Lower lobe of right lung (tissue), 2 donors: ENCODE measurements at regions not wholly inside any gene's neighbourhood (a gene's known extent, or its start where the extent isn't known, plus 50 kb on each side); places are given as distances from the start of the nearest gene placed in this dataset.
"Not testable (repeated sequence)": the region's sequence is repeated elsewhere in the genome, so short reads cannot be mapped to it uniquely, and the experiment has no call there.

Source experiments
- ATAC-seq, 2 donors: fragments of 200-7000 bp; cut with Tn5 transposase; one replicate each; pipeline ENCODE4 v1.9.1; 2020 to 2022; ENCODE audit warnings: mild to moderate bottlenecking in 2 of 2, moderate library complexity in 2 of 2
- DNase-seq: peaks from one replicate; pipeline ENCODE4 v3.0.0-alpha.2; 2020
- H3K27ac ChIP-seq: fragments of 200-600 bp; one replicate; pipeline ENCODE4 v1.8.0; 2022
- H3K27me3 ChIP-seq: fragments of 200-600 bp; one replicate; pipeline ENCODE4 v1.8.0; 2022; ENCODE audit warnings: low read depth
- H3K36me3 ChIP-seq: fragments of 200-600 bp; one replicate; pipeline ENCODE4 v1.8.0; 2022; ENCODE audit warnings: mild to moderate bottlenecking
- H3K4me1 ChIP-seq: fragments of 200-600 bp; one replicate; pipeline ENCODE4 v1.8.0; 2022
- H3K4me3 ChIP-seq: fragments of 200-600 bp; one replicate; pipeline ENCODE4 v1.8.0; 2022; ENCODE audit warnings: mild to moderate bottlenecking
- H3K9me3 ChIP-seq: fragments of 200-600 bp; one replicate; pipeline ENCODE4 v1.8.0; 2022
- intact Hi-C: fragments of 100-400 bp; cut with DNase I; formaldehyde crosslinking; loops from one replicate; pipeline ENCODE4 v1.11.0; 2022
- TF ChIP-seq, protein P1 (sequence below): fragments of 200-600 bp; IDR thresholded peaks from one replicate; pipeline ENCODE4 v1.8.0; 2022; ENCODE audit warnings: antibody characterized with exemption, mild to moderate bottlenecking
- donor health status: DM: no; HTN: yes; CAD: no; lungs with severe emphysema.

DNA sequence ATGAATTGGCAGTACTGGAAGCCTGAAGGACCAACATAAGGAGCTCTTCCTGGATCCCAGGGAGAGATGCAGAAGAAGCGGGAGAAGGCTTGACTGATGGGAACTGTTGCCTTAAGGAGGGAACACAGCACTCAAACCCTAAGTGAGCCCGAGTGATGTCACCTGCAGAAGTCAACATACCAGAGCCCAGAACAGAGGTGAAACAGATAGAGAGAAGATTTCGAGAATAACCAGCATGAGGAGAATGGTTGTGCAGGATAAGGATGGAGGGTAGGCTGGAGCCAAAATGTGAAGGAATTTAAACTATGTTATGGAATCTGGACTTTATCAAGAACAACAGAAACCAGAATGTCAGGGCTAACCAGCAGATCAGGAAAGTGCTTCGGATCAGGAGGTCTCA lies 463.1 kb upstream of the DDX18 start:
- intact Hi-C loops, result no loop called here
- ATAC-seq (no peak), DNase-seq (no peak)
- TF ChIP-seq, protein P1, sequence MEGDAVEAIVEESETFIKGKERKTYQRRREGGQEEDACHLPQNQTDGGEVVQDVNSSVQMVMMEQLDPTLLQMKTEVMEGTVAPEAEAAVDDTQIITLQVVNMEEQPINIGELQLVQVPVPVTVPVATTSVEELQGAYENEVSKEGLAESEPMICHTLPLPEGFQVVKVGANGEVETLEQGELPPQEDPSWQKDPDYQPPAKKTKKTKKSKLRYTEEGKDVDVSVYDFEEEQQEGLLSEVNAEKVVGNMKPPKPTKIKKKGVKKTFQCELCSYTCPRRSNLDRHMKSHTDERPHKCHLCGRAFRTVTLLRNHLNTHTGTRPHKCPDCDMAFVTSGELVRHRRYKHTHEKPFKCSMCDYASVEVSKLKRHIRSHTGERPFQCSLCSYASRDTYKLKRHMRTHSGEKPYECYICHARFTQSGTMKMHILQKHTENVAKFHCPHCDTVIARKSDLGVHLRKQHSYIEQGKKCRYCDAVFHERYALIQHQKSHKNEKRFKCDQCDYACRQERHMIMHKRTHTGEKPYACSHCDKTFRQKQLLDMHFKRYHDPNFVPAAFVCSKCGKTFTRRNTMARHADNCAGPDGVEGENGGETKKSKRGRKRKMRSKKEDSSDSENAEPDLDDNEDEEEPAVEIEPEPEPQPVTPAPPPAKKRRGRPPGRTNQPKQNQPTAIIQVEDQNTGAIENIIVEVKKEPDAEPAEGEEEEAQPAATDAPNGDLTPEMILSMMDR, result no peak
- Histone ChIP-seq H3K27me3 (no peaks in the 10 kb centered on the region), H3K4me3 (no peak overlapping the region), H3K9me3 (no peaks in the 10 kb centered on the region), H3K36me3 (no peaks in the 10 kb centered on the region), H3K4me1 (no peaks in the 10 kb centered on the region), H3K27ac (no peak overlapping the region)

DNA sequence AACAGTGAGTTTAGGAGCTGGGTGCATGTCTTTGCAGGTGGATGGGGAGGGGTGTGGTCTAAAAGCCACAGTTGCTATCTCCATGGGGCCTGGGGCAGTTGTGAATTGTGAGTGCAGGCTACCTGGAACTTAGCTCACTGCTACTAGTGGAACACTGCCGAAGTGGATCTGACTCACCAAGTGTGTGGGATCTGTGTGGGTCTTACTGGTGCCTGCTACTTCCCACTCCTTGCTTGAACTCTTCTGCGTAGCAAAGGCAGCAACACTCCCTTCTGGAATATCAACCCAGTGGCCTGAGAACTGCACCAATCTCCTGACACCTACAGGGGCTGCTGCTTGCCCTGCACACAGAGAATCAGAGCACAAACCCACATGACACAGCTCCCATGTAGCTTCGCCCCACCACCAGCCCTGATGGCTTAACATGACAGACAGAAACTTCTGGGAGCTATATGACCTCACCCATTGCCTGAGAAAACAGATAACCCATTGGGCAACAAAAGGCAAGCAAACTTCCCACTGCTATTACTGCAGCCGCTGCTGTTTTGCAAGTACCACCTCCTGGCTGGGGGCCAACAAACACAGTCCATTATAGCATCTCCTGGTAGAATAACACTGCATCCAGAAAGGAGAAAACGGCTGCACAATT lies 455.1 kb upstream of the DDX18 start:
- Histone ChIP-seq H3K4me3 (no peak overlapping the region), H3K27ac (no peak overlapping the region), H3K27me3 (no peaks in the 10 kb centered on the region), H3K36me3 (no peaks in the 10 kb centered on the region), H3K9me3 (no peaks in the 10 kb centered on the region), H3K4me1 (no peaks in the 10 kb centered on the region)
- ATAC-seq (no peak), DNase-seq (no peak)
- TF ChIP-seq, protein P1, result no peak
- intact Hi-C loops, result no loop called here

DNA sequence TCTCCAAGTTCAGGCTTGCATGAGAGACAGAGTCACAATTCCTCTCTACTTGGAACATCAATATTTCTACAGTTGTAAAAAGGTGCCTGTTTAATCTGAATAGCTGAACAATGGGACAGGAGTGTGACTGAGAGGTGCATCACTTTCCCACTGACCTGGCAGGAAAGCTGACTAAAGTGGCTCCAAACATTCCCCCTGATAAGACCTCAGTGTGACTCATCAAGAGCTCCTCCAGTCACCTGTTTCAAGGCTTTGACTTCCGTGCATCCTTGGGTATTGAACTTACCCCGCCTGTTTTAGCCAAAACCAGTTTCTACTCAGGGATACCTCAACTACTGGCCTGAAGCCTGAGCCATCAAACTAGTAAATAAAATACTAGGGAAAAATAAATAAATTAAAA lies 453.9 kb upstream of the DDX18 start:
- intact Hi-C loops, result no loop called here
- no peak for ATAC-seq

DNA sequence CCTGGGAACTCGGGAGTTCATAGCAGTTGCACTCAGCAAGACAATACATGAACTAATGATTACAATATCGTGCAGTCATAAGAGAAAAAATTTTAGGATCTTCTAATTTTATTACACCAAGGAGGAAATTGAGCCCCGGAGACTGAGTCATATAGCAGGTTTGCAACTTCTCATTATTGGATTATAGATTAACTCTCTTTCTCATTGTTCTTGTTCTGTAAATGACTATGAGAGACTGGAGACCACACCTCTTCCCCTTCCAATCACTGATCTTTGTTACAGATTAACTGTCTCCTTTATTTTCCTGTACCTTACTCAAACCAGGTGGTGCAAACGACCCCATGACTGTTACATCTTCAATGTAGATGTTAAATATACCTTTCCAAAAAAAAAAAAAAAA lies 435.8 kb upstream of the DDX18 start:
- Histone ChIP-seq H3K36me3 (no peaks in the 10 kb centered on the region), H3K27me3 (no peaks in the 10 kb centered on the region), H3K27ac (no peak overlapping the region), H3K4me1 (no peaks in the 10 kb centered on the region), H3K4me3 (no peak overlapping the region), H3K9me3 (no peaks in the 10 kb centered on the region)
- TF ChIP-seq, protein P1, result no peak
- DNase-seq (no peak), ATAC-seq (no peak)
- intact Hi-C loops, result no loop called here

More for the DNA sequence above, 453.9 kb upstream of the DDX18 start:
- TF ChIP-seq, protein P1, result no peak
- DNase-seq, result no peak
- Histone ChIP-seq H3K4me1 (no peaks in the 10 kb centered on the region), H3K9me3 (peaks cover 7% of the 10 kb centered on the region), H3K27ac (no peak overlapping the region), H3K27me3 (no peaks in the 10 kb centered on the region), H3K36me3 (no peaks in the 10 kb centered on the region), H3K4me3 (no peak overlapping the region)

DNA sequence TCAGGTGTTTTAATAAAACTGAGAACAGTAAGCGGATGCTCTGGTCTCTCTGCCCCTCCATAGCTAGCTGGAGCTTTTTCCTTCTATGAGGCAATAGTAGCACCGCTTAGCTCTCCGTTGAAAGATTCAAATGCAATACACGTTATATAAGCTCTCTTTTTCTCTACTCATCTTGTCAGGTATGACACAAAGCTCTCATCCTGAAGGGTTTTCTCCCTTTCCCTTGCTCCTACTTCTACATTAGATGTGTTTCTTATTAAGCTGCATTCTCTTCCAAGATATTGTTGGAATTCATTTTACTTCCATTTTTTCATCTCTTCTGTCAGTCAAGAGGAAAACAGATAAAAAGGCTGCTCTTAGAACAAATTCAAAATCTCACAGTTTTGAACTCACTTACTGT lies 434.6 kb upstream of the DDX18 start:
- Histone ChIP-seq H3K36me3 (no peaks in the 10 kb centered on the region), H3K27ac (no peak overlapping the region), H3K27me3 (no peaks in the 10 kb centered on the region), H3K4me1 (no peaks in the 10 kb centered on the region), H3K4me3 (no peak overlapping the region), H3K9me3 (no peaks in the 10 kb centered on the region)
- no peak for DNase-seq
- TF ChIP-seq, protein P1, result no peak
- intact Hi-C loops, result no loop called here
- no peak for ATAC-seq

DNA sequence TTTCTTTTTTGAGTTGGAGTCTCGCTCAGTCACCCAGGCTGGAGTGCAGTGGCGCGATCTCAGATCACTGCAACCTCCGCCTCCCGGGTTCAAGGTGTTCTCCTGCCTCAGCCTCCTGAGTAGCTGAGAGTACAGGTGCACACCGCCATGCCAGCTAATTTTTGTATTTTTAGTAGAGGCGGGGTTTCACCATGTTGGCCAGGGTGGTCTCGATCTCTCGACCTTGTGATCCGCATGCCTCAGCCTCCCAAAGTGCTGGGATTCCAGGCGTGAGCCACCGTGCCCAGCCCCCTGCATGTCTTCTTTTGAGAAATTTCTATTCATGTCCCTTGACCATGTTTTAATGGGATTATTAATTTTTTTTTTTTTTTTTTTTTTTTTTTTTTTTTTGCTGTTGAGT lies 430.5 kb upstream of the DDX18 start:
- intact Hi-C loops, ATAC-seq, H3K9me3 ChIP-seq, H3K36me3 ChIP-seq, H3K4me3 ChIP-seq, H3K27me3 ChIP-seq, H3K4me1 ChIP-seq, H3K27ac ChIP-seq, DNase-seq: not testable (repeated sequence)
